HG03196 (cell line): ENCODE measurements at regions not wholly inside any gene's neighbourhood (a gene's known extent, or its start where the extent isn't known, plus 50 kb on each side); places are given as distances from the start of the nearest gene placed in this dataset.
"Not testable (repeated sequence)": the region's sequence is repeated elsewhere in the genome, so short reads cannot be mapped to it uniquely, and the experiment has no call there.

Source experiments
- ATAC-seq: cut with Tn5 transposase; IDR thresholded peaks from one replicate; pipeline ENCODE4 v1.9.1; 2021; ENCODE audit not compliant: unreplicated experiment

- no peak for ATAC-seq
These were observed 131.8 kb upstream of the MAP1LC3B2 start for GRCh38 chr12:116427200-116427930.

- no peak for ATAC-seq
These were observed 129.3 kb upstream of the MAP1LC3B2 start for GRCh38 chr12:116429826-116430360.

- no peak for ATAC-seq
These were observed 128.1 kb upstream of the MAP1LC3B2 start for GRCh38 chr12:116430911-116431565.

GRCh38 chr12:116431677-116432300 is 127.4 kb upstream of the MAP1LC3B2 start:
- no peak for ATAC-seq

GRCh38 chr12:116432314-116432750 is 126.8 kb upstream of the MAP1LC3B2 start:
- ATAC-seq: no peak

- no peak for ATAC-seq
These were observed 125.9 kb upstream of the MAP1LC3B2 start for GRCh38 chr12:116433249-116433648.

- ATAC-seq: no peak
These were observed 124.8 kb upstream of the MAP1LC3B2 start for GRCh38 chr12:116434155-116435011.

- ATAC-seq: no peak
These were observed 123.2 kb upstream of the MAP1LC3B2 start for GRCh38 chr12:116435984-116436383.

GRCh38 chr12:116436561-116437249 is 122.5 kb upstream of the MAP1LC3B2 start:
- no peak for ATAC-seq

GRCh38 chr12:116441292-116441691 is 117.9 kb upstream of the MAP1LC3B2 start:
- no peak for ATAC-seq

- ATAC-seq: no peak
These were observed 116.9 kb upstream of the MAP1LC3B2 start for GRCh38 chr12:116442304-116442703.

- no peak for ATAC-seq
These were observed 116.2 kb upstream of the MAP1LC3B2 start for GRCh38 chr12:116442946-116443345.

- no peak for ATAC-seq
These were observed 115.2 kb upstream of the MAP1LC3B2 start for GRCh38 chr12:116443821-116444589.

GRCh38 chr12:116444590-116444943 is 114.6 kb upstream of the MAP1LC3B2 start:
- ATAC-seq: no peak

GRCh38 chr12:116448165-116448739 is 110.9 kb upstream of the MAP1LC3B2 start:
- no peak for ATAC-seq

- ATAC-seq: no peak
These were observed 108.7 kb upstream of the MAP1LC3B2 start for GRCh38 chr12:116450406-116450910.

- ATAC-seq: not testable (repeated sequence)
These were observed 106.2 kb upstream of the MAP1LC3B2 start for GRCh38 chr12:116452975-116453374.

GRCh38 chr12:116453631-116454030 is 105.5 kb upstream of the MAP1LC3B2 start:
- no peak for ATAC-seq

- no peak for ATAC-seq
These were observed 105.1 kb upstream of the MAP1LC3B2 start for GRCh38 chr12:116454076-116454475.
